WTC11 (cell line): ENCODE measurements at regions not wholly inside any gene's neighbourhood (a gene's known extent, or its start where the extent isn't known, plus 50 kb on each side); places are given as distances from the start of the nearest gene placed in this dataset.

Source experiments
- ATAC-seq: fragments of 200-7000 bp; cut with Tn5 transposase; 2 replicates; pipeline ENCODE4 v1.10.0; 2021; ENCODE audit warnings: mild to moderate bottlenecking, moderate library complexity
- CTCF ChIA-PET: fragments of 300-600 bp; sonication (Branson Sonifier 250); formaldehyde crosslinking; loops from one replicate; lab custom pipeline; 2021; ENCODE audit warnings: antibody characterized with exemption; lab: Charles Lee
- POLR2A ChIA-PET: fragments of 350-600 bp; sonication (Branson Sonifier 250); formaldehyde crosslinking; loops from one replicate; lab custom pipeline; 2021; ENCODE audit warnings: antibody characterized with exemption; lab: Charles Lee
- DNase-seq: peaks from one replicate; pipeline ENCODE4 v3.0.0; 2021; ENCODE audit warnings: low spot score
- H3K27ac Mint-ChIP-seq: 2 replicates; pipeline ENCODE4 v1.8.0; 2021; ENCODE audit warnings: mixed read lengths
- H3K27me3 Mint-ChIP-seq: 2 replicates; pipeline ENCODE4 v1.8.0; 2021; ENCODE audit warnings: low read depth, mild to moderate bottlenecking, moderate library complexity, mixed read lengths
- H3K36me3 Mint-ChIP-seq: 2 replicates; pipeline ENCODE4 v1.8.0; 2021; ENCODE audit warnings: mixed read lengths
- H3K4me1 Mint-ChIP-seq: 2 replicates; pipeline ENCODE4 v1.8.0; 2022; ENCODE audit warnings: mixed read lengths
- H3K4me3 Mint-ChIP-seq: 2 replicates; pipeline ENCODE4 v1.8.0; 2021; ENCODE audit warnings: mild to moderate bottlenecking, moderate library complexity, mixed read lengths
- H3K9me3 Mint-ChIP-seq: 2 replicates; pipeline ENCODE4 v1.8.0; 2021; ENCODE audit warnings: mixed read lengths
- AFF4 ChIP-seq: sonication (generic); formaldehyde crosslinking; IDR thresholded peaks from 2 replicates; pipeline ENCODE4 v1.8.1; 2023; ENCODE audit warnings: mild to moderate bottlenecking, missing genetic modification reagents, borderline replicate concordance
- ATF1 ChIP-seq: sonication (generic); formaldehyde crosslinking; IDR thresholded peaks from 2 replicates; pipeline ENCODE4 v1.8.1; 2023; ENCODE audit warnings: mild to moderate bottlenecking, moderate library complexity, missing genetic modification reagents
- ATF3 ChIP-seq: sonication (generic); formaldehyde crosslinking; conservative IDR thresholded peaks from 2 replicates; pipeline ENCODE4 v1.8.1; 2022; ENCODE audit warnings: mild to moderate bottlenecking, missing genetic modification reagents
- CREM ChIP-seq: sonication (generic); formaldehyde crosslinking; IDR thresholded peaks from 2 replicates; pipeline ENCODE4 v1.8.1; 2022; ENCODE audit warnings: mild to moderate bottlenecking, missing genetic modification reagents, moderate library complexity
- E2F1 ChIP-seq: sonication (generic); formaldehyde crosslinking; IDR thresholded peaks from 2 replicates; pipeline ENCODE4 v1.8.0; 2022; ENCODE audit warnings: mild to moderate bottlenecking, missing genetic modification reagents
- ELF4 ChIP-seq: sonication (generic); formaldehyde crosslinking; IDR thresholded peaks from 2 replicates; pipeline ENCODE4 v1.8.1; 2022; ENCODE audit warnings: low read depth, mild to moderate bottlenecking, moderate library complexity, missing genetic modification reagents
- ESRRA ChIP-seq: sonication (generic); formaldehyde crosslinking; IDR thresholded peaks from 2 replicates; pipeline ENCODE4 v1.8.1; 2022; ENCODE audit warnings: mild to moderate bottlenecking, missing genetic modification reagents, borderline replicate concordance
- FOXK1 ChIP-seq: sonication (generic); formaldehyde crosslinking; IDR thresholded peaks from 2 replicates; pipeline ENCODE4 v1.8.0; 2022; ENCODE audit warnings: mild to moderate bottlenecking, moderate library complexity, missing genetic modification reagents
- IRF2 ChIP-seq: sonication (generic); formaldehyde crosslinking; IDR thresholded peaks from 2 replicates; pipeline ENCODE4 v1.8.0; 2022; ENCODE audit warnings: low read depth, missing genetic modification reagents, borderline replicate concordance
- JAZF1 ChIP-seq: fragments of 250-450 bp; sonication (Bioruptor Pico); IDR thresholded peaks from 2 replicates; pipeline ENCODE4 v1.9.0; 2021; ENCODE audit warnings: moderate library complexity, mild to moderate bottlenecking, inconsistent platforms
- NFE2L1 ChIP-seq: sonication (generic); formaldehyde crosslinking; IDR thresholded peaks from 2 replicates; pipeline ENCODE4 v1.8.1; 2023; ENCODE audit warnings: missing genetic modification reagents
- NFYB ChIP-seq: sonication (generic); formaldehyde crosslinking; conservative IDR thresholded peaks from 2 replicates; pipeline ENCODE4 v1.8.0; 2022; ENCODE audit warnings: low read depth, missing genetic modification reagents
- PRDM15 ChIP-seq: sonication (generic); formaldehyde crosslinking; IDR thresholded peaks from 2 replicates; pipeline ENCODE4 v1.8.0; 2022; ENCODE audit warnings: missing genetic modification reagents
- TCF7 ChIP-seq: sonication (generic); formaldehyde crosslinking; IDR thresholded peaks from 2 replicates; pipeline ENCODE4 v1.8.0; 2022; ENCODE audit warnings: mild to moderate bottlenecking, low read depth, missing genetic modification reagents, moderate library complexity
- ZBTB21 ChIP-seq: sonication (generic); formaldehyde crosslinking; IDR thresholded peaks from 2 replicates; pipeline ENCODE4 v1.8.1; 2023; ENCODE audit warnings: mild to moderate bottlenecking, missing genetic modification reagents, borderline replicate concordance
- ZBTB43 ChIP-seq: sonication (generic); formaldehyde crosslinking; IDR thresholded peaks from 2 replicates; pipeline ENCODE4 v1.8.1; 2023; ENCODE audit warnings: mild to moderate bottlenecking, missing genetic modification reagents
- ZNF121 ChIP-seq: sonication (generic); formaldehyde crosslinking; IDR thresholded peaks from 2 replicates; pipeline ENCODE4 v1.8.0; 2023; ENCODE audit warnings: missing genetic modification reagents
- ZNF416 ChIP-seq: fragments of 250-450 bp; sonication (Bioruptor Pico); IDR thresholded peaks from 2 replicates; pipeline ENCODE4 v1.9.0; 2021; ENCODE audit warnings: mild to moderate bottlenecking, inconsistent platforms
- ZNF532 ChIP-seq: fragments of 250-450 bp; sonication (Bioruptor Pico); IDR thresholded peaks from 2 replicates; pipeline ENCODE4 v1.9.0; 2021; ENCODE audit warnings: mild to moderate bottlenecking, borderline replicate concordance
- ZSCAN18 ChIP-seq: fragments of 250-450 bp; sonication (Bioruptor Pico); IDR thresholded peaks from 2 replicates; pipeline ENCODE4 v2.1.2; 2022; ENCODE audit warnings: mild to moderate bottlenecking, moderate library complexity

GRCh38 chr11:57946628-57947027 is 77.1 kb upstream of the OR9Q1 start:
- Mint-ChIP-seq H3K9me3 (peaks cover 25% of the 10 kb centered on the region), H3K27ac (no peak overlapping the region), H3K4me1 (no peaks in the 10 kb centered on the region), H3K27me3 (no peaks in the 10 kb centered on the region; the same call in 1 of the 2 replicates), H3K36me3 (peaks cover 3% of the 10 kb centered on the region; the same call in 1 of the 2 replicates), H3K4me3 (no peak overlapping the region)
- no peak for TF ChIP-seq AFF4 (CRISPR knock-in tag)
- no peak for TF ChIP-seq JAZF1 (CRISPR knock-in tag)
- TF ChIP-seq ZNF532 (CRISPR knock-in tag) = no peak
- no peak for TF ChIP-seq ESRRA (CRISPR knock-in tag)
- no peak for TF ChIP-seq ZSCAN18
- no peak for TF ChIP-seq CREM (CRISPR knock-in tag)
- no peak for TF ChIP-seq ATF1 (CRISPR knock-in tag)
- ATAC-seq = no peak
- DNase-seq = no peak
- ChIA-PET POLR2A (no interaction called here), CTCF (interaction anchor here (0.9 kb wide), 1 partner anchor 115 kb away, joined by 3 read pairs; no protein-coding TSS in a partner anchor)

GRCh38 chr11:57964660-57965059 is 59.0 kb upstream of the OR9Q1 start:
- Mint-ChIP-seq H3K4me3 (no peak overlapping the region), H3K27ac (no peak overlapping the region), H3K36me3 (no peaks in the 10 kb centered on the region), H3K4me1 (no peaks in the 10 kb centered on the region), H3K27me3 (no peaks in the 10 kb centered on the region), H3K9me3 (peaks cover 9% of the 10 kb centered on the region)
- ATAC-seq = no peak
- CTCF ChIA-PET = no interaction called here
- no peak for DNase-seq
- POLR2A ChIA-PET = no interaction called here
- TF ChIP-seq NFYB (CRISPR knock-in tag) (no peak), FOXK1 (CRISPR knock-in tag) (no peak), TCF7 (CRISPR knock-in tag) (no peak), ATF3 (no peak), PRDM15 (CRISPR knock-in tag) (no peak), ZNF416 (no peak), E2F1 (CRISPR knock-in tag) (no peak), ZBTB21 (no peak), ZBTB43 (CRISPR knock-in tag) (no peak), IRF2 (CRISPR knock-in tag) (no peak), ZNF121 (CRISPR knock-in tag) (no peak), ELF4 (CRISPR knock-in tag) (no peak), NFE2L1 (CRISPR knock-in tag) (no peak)
